NCI-H2196 (cell line): ENCODE measurements at regions not wholly inside any gene's neighbourhood (a gene's known extent, or its start where the extent isn't known, plus 50 kb on each side); places are given as distances from the start of the nearest gene placed in this dataset.
A peak's percentile ranks its signal among the peaks of the same experiment; 100 is the strongest.

Source experiments
- DNase-seq: peaks from one replicate; lab custom pipeline; 2025; ENCODE audit not compliant: unreplicated experiment; lab: John Stamatoyannopoulos, UW

DNA sequence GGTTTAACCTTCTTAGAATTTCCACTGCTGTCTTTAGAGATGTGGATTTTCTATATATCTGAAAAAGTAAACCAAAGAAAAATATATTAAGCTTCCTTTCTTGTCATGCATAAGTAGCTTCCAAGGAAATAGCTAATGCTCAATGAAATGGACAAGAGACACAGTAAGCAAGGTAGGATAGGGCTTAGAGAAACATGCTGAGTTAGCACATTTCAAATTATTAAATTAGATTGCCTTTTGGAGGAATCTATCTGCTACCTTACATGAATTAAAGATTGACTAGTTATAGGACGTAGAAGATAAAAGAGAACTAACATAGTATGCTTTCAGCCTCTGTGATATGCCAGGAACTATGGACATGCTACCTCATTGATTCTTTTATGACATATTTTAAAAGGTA lies 824.6 kb downstream of the TUSC7 start:
- no peak for DNase-seq

- no peak for DNase-seq
Observed at GRCh38 chr3:117536006-117536405, 826.4 kb downstream of the TUSC7 start.

GRCh38 chr3:117537949-117538348 lies 828.4 kb downstream of the TUSC7 start:
- DNase-seq, result no peak

GRCh38 chr3:117539729-117540128 lies 830.1 kb downstream of the TUSC7 start:
- DNase-seq, result no peak

DNA sequence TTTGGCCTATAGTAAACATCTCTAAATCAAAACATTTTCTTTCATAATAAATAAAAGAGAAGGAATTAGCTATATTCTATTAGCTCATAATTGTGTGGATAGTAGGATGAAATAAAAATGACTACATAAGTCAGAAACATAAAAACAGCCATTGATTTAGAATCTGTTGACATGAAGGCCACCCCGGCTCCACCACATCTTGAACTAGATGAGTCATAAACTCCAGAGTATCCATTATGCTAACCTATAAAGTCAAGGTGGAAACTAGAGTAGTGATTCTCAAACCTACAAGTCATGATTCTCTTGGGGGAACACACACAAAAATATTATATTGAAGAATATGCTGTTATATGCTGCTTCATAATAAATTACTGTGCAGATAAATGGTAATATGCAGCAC lies 831.0 kb downstream of the TUSC7 start:
- no peak for DNase-seq

- DNase-seq, result no peak
Observed at GRCh38 chr3:117541721-117542120, 832.1 kb downstream of the TUSC7 start.

DNA sequence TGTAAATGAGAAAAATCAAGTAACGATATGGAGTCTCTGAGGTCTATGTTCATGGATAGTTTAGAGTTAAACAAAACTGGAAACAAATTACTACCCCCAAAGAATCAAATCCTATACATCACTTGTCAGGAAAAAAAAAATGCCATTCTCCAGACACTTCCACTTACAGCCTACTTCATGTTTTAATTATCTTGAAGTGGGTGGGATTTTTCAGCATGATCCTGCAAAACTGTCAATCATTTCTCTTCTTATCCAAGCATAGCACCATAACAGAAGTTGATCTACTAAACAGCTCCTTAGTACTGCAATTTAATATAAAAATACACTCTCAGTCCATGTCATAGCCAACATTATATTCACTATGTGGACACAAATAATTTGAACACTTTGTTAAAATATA lies 833.9 kb downstream of the TUSC7 start:
- no peak for DNase-seq

GRCh38 chr3:117545484-117545883 lies 835.9 kb downstream of the TUSC7 start:
- no peak for DNase-seq

- DNase-seq, result peak; percentile 50
Observed at GRCh38 chr3:117547956-117548550, 838.5 kb downstream of the TUSC7 start.

- DNase-seq, result no peak
Observed at GRCh38 chr3:117548600-117548999, 839.0 kb downstream of the TUSC7 start.

DNA sequence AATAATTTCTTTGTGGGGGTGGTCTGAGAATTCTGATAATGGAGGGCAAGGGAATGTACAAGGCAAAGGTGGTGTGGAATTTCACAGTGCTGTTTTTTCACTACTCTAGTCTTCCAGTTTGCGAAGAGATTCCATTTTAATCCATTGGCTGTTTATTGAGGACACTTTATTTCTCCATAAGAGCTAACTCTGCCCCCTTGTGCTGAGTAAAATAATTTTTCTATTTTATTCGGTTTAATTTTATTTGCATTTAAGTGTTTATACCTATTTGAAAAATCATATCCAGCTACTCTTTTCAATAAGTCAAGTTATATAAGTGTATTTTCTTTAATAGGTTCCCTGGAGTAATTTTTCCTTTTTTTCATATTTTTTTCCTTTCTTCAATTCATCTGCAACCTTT lies 840.1 kb downstream of the TUSC7 start:
- DNase-seq, result no peak

DNA sequence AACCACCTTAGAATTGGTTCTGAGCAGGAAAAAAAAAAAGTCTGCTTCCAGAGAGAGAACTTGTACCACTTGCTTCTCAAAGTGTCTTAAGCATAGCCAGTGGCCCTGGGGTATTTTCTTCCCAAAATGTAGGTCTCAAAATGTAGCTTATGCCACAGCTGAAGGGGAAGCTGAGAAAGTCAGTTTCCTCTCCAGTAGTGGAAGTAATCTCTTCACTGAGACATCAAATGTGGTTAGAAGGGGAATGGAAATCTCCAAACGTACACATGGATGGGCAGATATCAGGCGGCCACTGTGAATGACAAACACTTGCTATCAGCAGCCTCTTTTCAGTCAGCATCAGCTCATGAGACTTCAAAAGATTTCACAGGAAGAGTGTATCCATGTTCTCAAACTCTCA lies 841.2 kb downstream of the TUSC7 start:
- no peak for DNase-seq

DNA sequence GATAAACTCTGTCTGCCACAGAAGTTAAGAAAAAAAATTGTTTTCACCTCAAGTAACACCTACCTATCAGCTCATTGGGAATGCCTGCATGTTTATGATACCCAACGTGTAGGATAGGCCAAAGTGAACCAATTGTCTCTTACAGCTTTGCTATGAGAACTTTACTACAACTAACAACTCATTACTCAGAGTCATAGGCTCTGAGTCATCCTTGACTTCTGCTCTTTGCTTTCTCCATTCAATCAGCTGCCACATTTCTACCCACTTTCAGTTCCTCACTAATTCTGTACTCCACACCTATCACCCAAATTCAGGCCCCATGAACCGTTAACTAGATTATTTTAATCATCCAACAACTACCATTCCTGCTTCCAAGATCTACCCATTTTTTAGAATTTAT lies 843.9 kb downstream of the TUSC7 start:
- DNase-seq, result no peak

DNA sequence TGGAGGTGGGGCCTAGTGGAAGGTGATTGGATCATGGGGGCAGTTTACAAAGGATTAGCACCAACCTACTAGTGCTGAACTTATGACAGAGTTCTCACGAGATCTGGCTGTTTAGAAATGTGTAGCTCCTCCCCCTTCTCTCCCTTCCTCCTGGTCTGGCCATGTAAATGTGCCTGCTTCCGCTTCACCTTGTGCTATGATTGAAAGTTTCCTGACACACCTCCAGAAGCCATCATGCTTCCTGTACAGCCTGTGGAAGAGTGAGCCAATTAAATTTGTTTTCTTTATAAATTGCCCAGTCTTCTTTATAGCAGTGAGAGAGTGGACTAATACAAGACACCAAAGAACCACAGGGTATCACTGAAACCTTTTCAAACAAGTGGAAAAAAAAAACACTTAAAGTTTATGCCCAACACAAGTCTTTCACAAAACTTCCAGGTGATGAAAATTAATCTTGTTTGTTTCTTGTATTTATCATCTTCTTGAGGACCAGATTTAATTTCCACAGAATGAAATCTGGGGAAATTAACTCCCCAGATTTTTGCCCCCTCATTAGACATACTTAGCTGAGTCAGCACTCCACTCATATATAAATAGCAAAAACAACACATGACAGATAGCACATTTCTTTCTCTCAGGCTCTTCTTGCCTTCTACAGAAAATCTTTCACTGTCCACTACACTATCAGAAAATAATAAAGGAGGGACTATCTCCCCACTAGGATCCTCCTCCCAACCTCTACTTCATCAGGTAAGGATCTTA lies 847.2 kb downstream of the TUSC7 start:
- no peak for DNase-seq

DNA sequence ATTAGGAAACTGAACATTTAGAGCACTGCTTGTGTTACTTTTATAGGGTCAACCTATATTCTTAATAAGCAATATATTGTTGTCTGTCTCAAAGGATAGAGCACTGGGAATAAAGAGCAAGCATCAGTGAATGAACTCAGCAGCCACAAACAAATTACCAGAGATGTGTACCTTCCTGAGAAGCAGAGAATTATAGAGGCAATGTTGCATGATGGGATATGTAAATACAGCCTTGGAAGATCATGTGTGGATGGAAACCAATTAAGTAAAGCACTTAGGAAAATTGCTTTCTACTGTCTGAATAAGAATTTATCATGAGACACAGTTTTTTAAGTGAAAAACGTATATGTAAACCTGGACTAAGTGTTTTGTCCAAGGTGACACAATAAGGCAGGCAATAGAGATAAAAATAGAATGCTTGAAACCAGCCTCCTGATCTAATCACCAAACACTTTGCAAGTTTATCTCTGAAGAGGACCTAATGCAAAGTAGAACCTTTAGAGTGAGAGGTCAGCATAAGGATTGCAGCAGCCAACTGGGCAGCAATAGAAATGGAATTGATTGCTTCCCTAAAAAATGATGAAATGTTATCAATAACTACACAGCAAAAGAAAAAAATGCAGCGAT lies 848.0 kb downstream of the TUSC7 start:
- DNase-seq, result no peak

GRCh38 chr3:117558681-117559080 lies 849.1 kb downstream of the TUSC7 start:
- DNase-seq, result no peak

- DNase-seq, result no peak
Observed at GRCh38 chr3:117562000-117562399, 852.4 kb downstream of the TUSC7 start.

GRCh38 chr3:117563063-117563462 lies 853.5 kb downstream of the TUSC7 start:
- no peak for DNase-seq

GRCh38 chr3:117565777-117566176 lies 856.2 kb downstream of the TUSC7 start:
- DNase-seq, result peak; percentile 67

GRCh38 chr3:117566926-117567325 lies 857.3 kb downstream of the TUSC7 start:
- no peak for DNase-seq

GRCh38 chr3:117567382-117567781 lies 857.8 kb downstream of the TUSC7 start:
- no peak for DNase-seq

DNA sequence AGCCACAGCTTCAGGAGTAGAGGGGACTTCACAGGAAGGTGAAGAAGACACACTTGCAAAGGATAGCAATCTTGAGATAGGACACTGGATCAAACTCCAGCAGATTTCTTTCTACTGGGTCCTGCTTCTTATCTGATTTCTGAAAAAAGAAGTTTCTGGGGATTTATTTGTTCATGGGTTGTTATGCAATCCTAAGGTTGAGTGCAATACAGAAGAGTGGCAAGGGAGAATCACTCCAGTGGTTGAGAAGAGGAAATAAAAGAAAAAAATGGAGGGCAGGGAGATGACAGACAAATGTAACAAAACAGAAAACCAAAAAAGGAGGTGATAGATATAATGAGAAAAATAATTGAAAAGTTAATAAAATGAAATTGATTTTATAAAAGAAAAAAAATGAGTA lies 858.3 kb downstream of the TUSC7 start:
- no peak for DNase-seq
